Neuronal stem cell (in vitro differentiated cells): ENCODE measurements at regions not wholly inside any gene's neighbourhood (a gene's known extent, or its start where the extent isn't known, plus 50 kb on each side); places are given as distances from the start of the nearest gene placed in this dataset.
"Not testable (repeated sequence)": the region's sequence is repeated elsewhere in the genome, so short reads cannot be mapped to it uniquely, and the experiment has no call there.

Experiments used
- DNase-seq: peaks from one replicate; pipeline ENCODE4 v3.0.0-alpha.2; 2013; ENCODE audit warnings: low spot score
- H2AFZ ChIP-seq: one replicate; pipeline ENCODE4 v1.6.1; 2013; ENCODE audit warnings: mild to moderate bottlenecking, low read length, inconsistent platforms
- H2AK5ac ChIP-seq: 2 replicates; pipeline ENCODE4 v1.6.1; 2013; ENCODE audit warnings: low read depth, mild to moderate bottlenecking, inconsistent platforms, low read length, moderate library complexity, mixed read lengths
- H2BK120ac ChIP-seq: 2 replicates; pipeline ENCODE4 v1.6.1; 2013; ENCODE audit warnings: low read depth, mild to moderate bottlenecking, inconsistent platforms, low read length, moderate library complexity, mixed read lengths
- H2BK12ac ChIP-seq: one replicate; pipeline ENCODE4 v1.6.1; 2013; ENCODE audit warnings: low read length, inconsistent platforms
- H2BK15ac ChIP-seq: 2 replicates; pipeline ENCODE4 v1.6.1; 2013; ENCODE audit warnings: mild to moderate bottlenecking, low read length, inconsistent platforms, mixed read lengths
- H2BK5ac ChIP-seq: one replicate; pipeline ENCODE4 v1.6.1; 2013; ENCODE audit warnings: inconsistent platforms, mild to moderate bottlenecking, low read length, moderate library complexity
- H3K14ac ChIP-seq: one replicate; pipeline ENCODE4 v1.6.1; 2013; ENCODE audit warnings: low read length, inconsistent platforms
- H3K18ac ChIP-seq: 2 replicates; pipeline ENCODE4 v1.6.1; 2013; ENCODE audit warnings: low read length, inconsistent platforms
- H3K23ac ChIP-seq: 2 replicates; pipeline ENCODE4 v1.6.1; 2013; ENCODE audit warnings: low read depth, mild to moderate bottlenecking, mixed read lengths, low read length, inconsistent platforms; ENCODE audit not compliant: poor library complexity
- H3K27ac ChIP-seq: replicated peaks from 3 replicates; pipeline ENCODE4 v1.5.1; 2013; ENCODE audit warnings: low read length, inconsistent platforms
- H3K27me3 ChIP-seq, 3 experiments: 2 replicates each; pipeline ENCODE4 v1.6.1; 2013; ENCODE audit warnings: low read length in 3 of 3, mild to moderate bottlenecking in 2 of 3, inconsistent platforms in 1 of 3, low read depth in 1 of 3, mixed read lengths in 1 of 3, moderate library complexity in 1 of 3; ENCODE audit not compliant: control insufficient read depth in 3 of 3, insufficient read depth in 3 of 3
- H3K36me3 ChIP-seq, 2 donors: replicated peaks in 1 of 2; 2 replicates each; pipeline ENCODE4 v1.6.1; 2013; ENCODE audit warnings: low read length in 2 of 2; ENCODE audit not compliant: control insufficient read depth in 2 of 2, insufficient read depth in 2 of 2
- H3K4ac ChIP-seq: 2 replicates; pipeline ENCODE4 v1.6.1; 2013; ENCODE audit warnings: inconsistent platforms, mild to moderate bottlenecking, low read length, moderate library complexity
- H3K4me1 ChIP-seq, 2 donors: 1 replicate in 1 of 2; 2 replicates in 1 of 2; pipeline ENCODE4 v1.6.1; 2013; ENCODE audit warnings: low read length in 2 of 2, low read depth in 1 of 2; ENCODE audit not compliant: control insufficient read depth in 2 of 2, insufficient read depth in 1 of 2
- H3K4me2 ChIP-seq: one replicate; pipeline ENCODE4 v1.6.1; 2013; ENCODE audit warnings: mild to moderate bottlenecking, low read length, inconsistent platforms; ENCODE audit not compliant: insufficient read depth, poor library complexity, severe bottlenecking
- H3K4me3 ChIP-seq, 2 donors: 2 replicates each; pipeline ENCODE4 v1.5.1; 2013; ENCODE audit warnings: low read length in 2 of 2, mild to moderate bottlenecking in 2 of 2, inconsistent platforms in 1 of 2, moderate library complexity in 1 of 2
- H3K79me1 ChIP-seq: one replicate; pipeline ENCODE4 v1.6.1; 2013; ENCODE audit warnings: low read depth, mild to moderate bottlenecking, inconsistent platforms, low read length, moderate library complexity
- H3K9ac ChIP-seq: one replicate; pipeline ENCODE4 v1.6.1; 2013; ENCODE audit warnings: mild to moderate bottlenecking, low read depth, low read length, inconsistent platforms; ENCODE audit not compliant: poor library complexity
- H3K9me3 ChIP-seq, 2 donors: replicated peaks in 1 of 2; 2 replicates each; pipeline versions ENCODE3 to v1.6.1; 2013; ENCODE audit warnings: low read length in 2 of 2, mild to moderate bottlenecking in 2 of 2, inconsistent platforms in 1 of 2, low read depth in 1 of 2, mixed read lengths in 1 of 2, moderate library complexity in 1 of 2; ENCODE audit not compliant: control insufficient read depth in 2 of 2, insufficient read depth in 1 of 2
- H4K8ac ChIP-seq: one replicate; pipeline ENCODE4 v1.6.1; 2013; ENCODE audit warnings: low read depth, mild to moderate bottlenecking, inconsistent platforms, low read length, moderate library complexity
- H4K91ac ChIP-seq: one replicate; pipeline ENCODE4 v1.6.1; 2013; ENCODE audit warnings: low read length, low read depth, mild to moderate bottlenecking, inconsistent platforms; ENCODE audit not compliant: poor library complexity
- WGBS, 2 donors: extraction: QIAGEN DNeasy Blood & Tissue Kit; methylation state at CpG; one replicate each; pipeline ENCODE4 v1.1.7; 2013; ENCODE audit warnings: missing lambda C conversion rate in 2 of 2, mixed read lengths in 1 of 2; ENCODE audit not compliant: insufficient read length in 2 of 2, insufficient replicate concordance in 1 of 2; ENCODE audit errors: extremely low coverage in 2 of 2; 5-methylcytosine and 5-hydroxymethylcytosine counted together

GRCh38 chr5:166742951-166743350 lies 1548.5 kb upstream of the WWC1 start:
- H3K27me3 ChIP-seq, H3K4ac ChIP-seq, H3K36me3 ChIP-seq, H3K4me3 ChIP-seq, H3K23ac ChIP-seq, DNase-seq, H3K27ac ChIP-seq, H2AK5ac ChIP-seq, H2BK120ac ChIP-seq, H3K4me1 ChIP-seq, H4K8ac ChIP-seq, H3K9ac ChIP-seq, H3K18ac ChIP-seq, H3K14ac ChIP-seq, H3K4me2 ChIP-seq, H2BK15ac ChIP-seq, H4K91ac ChIP-seq, H2BK12ac ChIP-seq, H2BK5ac ChIP-seq, H3K79me1 ChIP-seq, H2AFZ ChIP-seq, H3K9me3 ChIP-seq: not testable (repeated sequence)
- WGBS, 2 donors: no CpG with 5 or more reads among the region's 4 CpGs

- Histone ChIP-seq H2BK15ac (no peak overlapping the region), H3K4me1 (no peaks in the 10 kb centered on the region), H3K18ac (no peak overlapping the region), H2BK12ac (no peak overlapping the region), H3K27me3 (no peaks in the 10 kb centered on the region), H3K9me3 (no peaks in the 10 kb centered on the region), H4K8ac (no peak overlapping the region), H2BK5ac (no peak overlapping the region), H2AK5ac (no peak overlapping the region), H3K4me2 (no peak overlapping the region), H3K4ac (no peak overlapping the region), H2AFZ (no peak overlapping the region), H3K9ac (no peak overlapping the region), H3K23ac (no peak overlapping the region), H3K79me1 (no peaks in the 10 kb centered on the region), H3K4me3 (no peak overlapping the region), H3K36me3 (no peaks in the 10 kb centered on the region), H4K91ac (no peak overlapping the region), H3K27ac (no peak overlapping the region), H3K14ac (no peak overlapping the region), H2BK120ac (no peak overlapping the region)
- no peak for DNase-seq
- no CpG with 5 or more reads among the region's 2 CpGs for WGBS, 2 donors
Measured at GRCh38 chr5:166746506-166746905, 1544.9 kb upstream of the WWC1 start.

GRCh38 chr5:166750376-166750775 lies 1541.1 kb upstream of the WWC1 start:
- H2BK12ac ChIP-seq: no peak overlapping the region
- no peaks in the 10 kb centered on the region for H3K4me1 ChIP-seq
- H2AFZ ChIP-seq: no peak overlapping the region
- no peaks in the 10 kb centered on the region for H3K27me3 ChIP-seq
- no peak overlapping the region for H3K23ac ChIP-seq
- H2BK15ac ChIP-seq: no peak overlapping the region
- DNase-seq: no peak
- H4K8ac ChIP-seq: no peak overlapping the region
- H2BK120ac ChIP-seq: no peak overlapping the region
- no peak overlapping the region for H2AK5ac ChIP-seq
- H3K9me3 ChIP-seq: no peaks in the 10 kb centered on the region
- H3K14ac ChIP-seq: no peak overlapping the region
- H3K79me1 ChIP-seq: no peaks in the 10 kb centered on the region
- H3K9ac ChIP-seq: no peak overlapping the region
- H3K18ac ChIP-seq: no peak overlapping the region
- no peak overlapping the region for H4K91ac ChIP-seq
- H3K36me3 ChIP-seq: no peaks in the 10 kb centered on the region
- H3K27ac ChIP-seq: no peak overlapping the region
- H3K4me3 ChIP-seq: no peak overlapping the region
- H3K4me2 ChIP-seq: no peak overlapping the region
- no peak overlapping the region for H2BK5ac ChIP-seq
- H3K4ac ChIP-seq: no peak overlapping the region

GRCh38 chr5:166758151-166758550 lies 1533.3 kb upstream of the WWC1 start:
- Histone ChIP-seq H3K4me2 (no peak overlapping the region), H2BK5ac (no peak overlapping the region), H3K36me3 (no peaks in the 10 kb centered on the region), H3K9me3 (no peaks in the 10 kb centered on the region), H2BK12ac (no peak overlapping the region), H3K27ac (no peak overlapping the region), H3K9ac (no peak overlapping the region), H3K4me1 (no peaks in the 10 kb centered on the region), H2AFZ (no peak overlapping the region), H3K27me3 (no peaks in the 10 kb centered on the region), H3K4me3 (no peak overlapping the region), H3K79me1 (no peaks in the 10 kb centered on the region), H4K91ac (no peak overlapping the region), H2BK120ac (no peak overlapping the region), H4K8ac (no peak overlapping the region), H2AK5ac (no peak overlapping the region), H3K18ac (no peak overlapping the region), H2BK15ac (no peak overlapping the region), H3K23ac (no peak overlapping the region), H3K14ac (no peak overlapping the region), H3K4ac (no peak overlapping the region)
- DNase-seq: no peak
